Endothelial cell of umbilical vein (primary cell): ENCODE measurements at regions not wholly inside any gene's neighbourhood (a gene's known extent, or its start where the extent isn't known, plus 50 kb on each side); places are given as distances from the start of the nearest gene placed in this dataset.

Experiments used
- BruUV-seq: library from RNA; stranded (reverse); fragments of 400-500 nt; replicated peaks from 2 replicates; lab custom pipeline; 2021; lab: Mats Ljungman, UMichigan
- CTCF ChIA-PET: fragments of 300-600, 350-600 bp; sonication (Branson Sonifier 250); formaldehyde crosslinking; loops from one replicate; lab custom pipeline; 2021; ENCODE audit warnings: antibody characterized with exemption, inconsistent platforms; lab: Charles Lee
- POLR2A ChIA-PET: fragments of 300-600, 350-600 bp; sonication (Branson Sonifier 250); formaldehyde crosslinking; loops from one replicate; lab custom pipeline; 2021; ENCODE audit warnings: antibody characterized with exemption, inconsistent platforms; lab: Charles Lee
- DNase-seq: peaks from one replicate; pipeline ENCODE4 v3.0.0-alpha.2; 2011; ENCODE audit warnings: low read depth, low spot score
- FAIRE-seq: peaks from 2 replicates; lab custom pipeline; 2011; peaks lifted over from hg19 to GRCh38; lab: Jason Lieb, UNC
- H2AFZ ChIP-seq: 2 replicates; pipeline ENCODE4 v1.6.0; 2012; ENCODE audit warnings: low read depth, low read length, control low read depth, inconsistent platforms
- H3K27ac ChIP-seq: 2 replicates; pipeline ENCODE4 v1.5.1; 2011; ENCODE audit warnings: low read depth, mild to moderate bottlenecking, control low read depth, low read length, moderate library complexity; ENCODE audit not compliant: insufficient read depth
- H3K27me3 ChIP-seq, 2 experiments: 2 replicates each; pipeline versions ENCODE4 v1.6.0 to v1.6.1; 2011; ENCODE audit warnings: low read length in 2 of 2, mixed read lengths in 1 of 2; ENCODE audit not compliant: control insufficient read depth in 2 of 2, insufficient read depth in 2 of 2
- H3K36me3 ChIP-seq, 2 experiments: 2 replicates in 1 of 2; 3 replicates in 1 of 2; pipeline ENCODE4 v1.5.1; 2011; ENCODE audit warnings: low read length in 2 of 2, mild to moderate bottlenecking in 1 of 2, moderate library complexity in 1 of 2; ENCODE audit not compliant: control insufficient read depth in 2 of 2, insufficient read depth in 2 of 2; ENCODE audit errors: extremely low read depth in 1 of 2
- H3K4me1 ChIP-seq: 3 replicates; pipeline ENCODE4 v1.5.1; 2011; ENCODE audit warnings: mild to moderate bottlenecking, low read length; ENCODE audit not compliant: control insufficient read depth, insufficient read depth; ENCODE audit errors: extremely low read depth
- H3K4me2 ChIP-seq: 2 replicates; pipeline ENCODE4 v1.6.1; 2011; ENCODE audit warnings: low read length, control low read depth, mixed read lengths; ENCODE audit not compliant: insufficient read depth
- H3K4me3 ChIP-seq, 3 experiments: fragments of 200-600 bp in 1 of 3; sonication (generic), shearing (Covaris generic) in 1 of 3; replicated peaks in 1 of 3; 2 replicates each; pipeline ENCODE4 v1.5.1; 2011 to 2016; ENCODE audit warnings: control low read depth in 3 of 3, low read length in 3 of 3, mild to moderate bottlenecking in 2 of 3, inconsistent platforms in 1 of 3, low read depth in 1 of 3, moderate library complexity in 1 of 3; ENCODE audit not compliant: insufficient read depth in 1 of 3
- H3K79me2 ChIP-seq: 2 replicates; pipeline ENCODE4 v1.6.0; 2012; ENCODE audit warnings: low read length, inconsistent platforms; ENCODE audit not compliant: control insufficient read depth, insufficient read depth
- H3K9ac ChIP-seq: replicated peaks from 2 replicates; pipeline ENCODE3; 2011; ENCODE audit warnings: low read length, control low read depth; ENCODE audit not compliant: insufficient read depth; ENCODE audit errors: extremely low read depth
- H3K9me1 ChIP-seq: replicated peaks from 3 replicates; pipeline ENCODE4 v1.6.0; 2011; ENCODE audit warnings: mild to moderate bottlenecking, low read length; ENCODE audit not compliant: control insufficient read depth, insufficient read depth; ENCODE audit errors: extremely low read depth
- H3K9me3 ChIP-seq: replicated peaks from 2 replicates; pipeline ENCODE4 v1.5.1; 2012; ENCODE audit warnings: low read length, inconsistent platforms; ENCODE audit not compliant: control insufficient read depth, insufficient read depth
- H4K20me1 ChIP-seq: replicated peaks from 2 replicates; pipeline ENCODE3; 2011; ENCODE audit warnings: mild to moderate bottlenecking, low read length; ENCODE audit not compliant: control insufficient read depth, insufficient read depth; ENCODE audit errors: extremely low read depth
- CTCF ChIP-seq, 2 donors: IDR thresholded peaks; 1 replicate in 1 of 2; 2 replicates in 1 of 2; pipeline ENCODE4 v1.5.1; 2011; ENCODE audit warnings: low read length in 2 of 2, mild to moderate bottlenecking in 2 of 2, moderate library complexity in 2 of 2, control low read depth in 1 of 2, inconsistent platforms in 1 of 2, low read depth in 1 of 2; ENCODE audit not compliant: insufficient read depth in 1 of 2; ENCODE audit errors: extremely low read depth in 1 of 2
- EZH2 ChIP-seq: IDR thresholded peaks from 2 replicates; pipeline ENCODE4 v1.6.1; 2012; ENCODE audit warnings: borderline replicate concordance, low read depth, mild to moderate bottlenecking, moderate library complexity, low read length, inconsistent platforms; ENCODE audit not compliant: severe bottlenecking
- FOS ChIP-seq: IDR thresholded peaks from 2 replicates; pipeline ENCODE4 v1.6.1; 2011; ENCODE audit warnings: mild to moderate bottlenecking, low read length, moderate library complexity, borderline replicate concordance; ENCODE audit not compliant: insufficient read depth
- GATA2 ChIP-seq: IDR thresholded peaks from 2 replicates; pipeline ENCODE4 v1.7.0; 2011; ENCODE audit warnings: low read depth, mild to moderate bottlenecking, moderate library complexity, mixed read lengths, low read length; ENCODE audit not compliant: insufficient read length, insufficient read depth
- JUN ChIP-seq: IDR thresholded peaks from 2 replicates; pipeline ENCODE4 v1.6.1; 2011; ENCODE audit warnings: borderline replicate concordance, low read depth; ENCODE audit not compliant: insufficient read length, insufficient read depth
- MAX ChIP-seq: IDR thresholded peaks from 2 replicates; pipeline ENCODE4 v1.6.1; 2011; ENCODE audit not compliant: insufficient read depth, insufficient read length
- MYC ChIP-seq: IDR thresholded peaks from one replicate; pipeline ENCODE4 v1.6.1; 2011; ENCODE audit warnings: mild to moderate bottlenecking, low read depth, low read length
- POLR2A ChIP-seq: IDR thresholded peaks from 2 replicates; pipeline ENCODE4 v1.6.1; 2012; ENCODE audit warnings: low read depth, mild to moderate bottlenecking, control low read depth, low read length
- POLR2AphosphoS5 ChIP-seq: IDR thresholded peaks from 2 replicates; pipeline ENCODE4 v1.6.1; 2012; ENCODE audit warnings: low read depth, mild to moderate bottlenecking, control low read depth, low read length, moderate library complexity; ENCODE audit not compliant: insufficient read depth
- dilution Hi-C: fragments of 300-500 bp; cut with MboI; formaldehyde crosslinking; loops from one replicate; pipeline ENCODE4 v1.15.0; 2019; ENCODE audit warnings: low sequenced_read_pairs; ENCODE audit not compliant: extremely low pct_ligation_motif_present
- intact Hi-C: fragments of 100-400 bp; cut with micrococcal nuclease; formaldehyde crosslinking; loops from one replicate; pipeline ENCODE4 v1.10.0; 2022

- no peak overlapping the region for H3K27ac ChIP-seq
- dilution Hi-C loops (no loop called here), intact Hi-C loops (no loop called here)
- H2AFZ ChIP-seq = no peak overlapping the region
- no peak overlapping the region for H3K4me3 ChIP-seq
- no peak overlapping the region for H3K9ac ChIP-seq
- H3K4me1 ChIP-seq = no peaks in the 10 kb centered on the region
- ChIA-PET POLR2A (no interaction called here), CTCF (interaction anchor here (2.2 to 3.5 kb wide), 4 partner anchors 10 to 182 kb away, joined by 10 to 43 read pairs (median 12); no protein-coding TSS in a partner anchor)
- H3K9me3 ChIP-seq = no peaks in the 10 kb centered on the region
- FAIRE-seq (no peak), DNase-seq (no peak)
- TF ChIP-seq EZH2 (no peak), POLR2AphosphoS5 (no peak), JUN (no peak), GATA2 (no peak), FOS (no peak), MYC (no peak), MAX (no peak), POLR2A (no peak), CTCF (IDR thresholded peaks at IDR 0.05; ENCODE audit: extremely low read depth in 1 of 2, insufficient read depth in 1 of 2, low read depth in 1 of 2, low read length in 2 of 2) (no peak)
- BruUV-seq = no TSS peak
- H3K36me3 ChIP-seq = no peaks in the 10 kb centered on the region
- no peak overlapping the region for H3K4me2 ChIP-seq
- peaks cover 0 to 8% of the 10 kb centered on the region in 2 experiments for H3K27me3 ChIP-seq
- no peaks in the 10 kb centered on the region for H3K79me2 ChIP-seq
- H4K20me1 ChIP-seq = no peaks in the 10 kb centered on the region
- H3K9me1 ChIP-seq = no peaks in the 10 kb centered on the region
Measured at GRCh38 chr11:116510166-116510565, 262.6 kb downstream of the BUD13 start.
